ENCODE measurements at regions not wholly inside any gene's neighbourhood (a gene's known extent, or its start where the extent isn't known, plus 50 kb on each side); places are given as distances from the start of the nearest gene placed in this dataset.

DNA sequence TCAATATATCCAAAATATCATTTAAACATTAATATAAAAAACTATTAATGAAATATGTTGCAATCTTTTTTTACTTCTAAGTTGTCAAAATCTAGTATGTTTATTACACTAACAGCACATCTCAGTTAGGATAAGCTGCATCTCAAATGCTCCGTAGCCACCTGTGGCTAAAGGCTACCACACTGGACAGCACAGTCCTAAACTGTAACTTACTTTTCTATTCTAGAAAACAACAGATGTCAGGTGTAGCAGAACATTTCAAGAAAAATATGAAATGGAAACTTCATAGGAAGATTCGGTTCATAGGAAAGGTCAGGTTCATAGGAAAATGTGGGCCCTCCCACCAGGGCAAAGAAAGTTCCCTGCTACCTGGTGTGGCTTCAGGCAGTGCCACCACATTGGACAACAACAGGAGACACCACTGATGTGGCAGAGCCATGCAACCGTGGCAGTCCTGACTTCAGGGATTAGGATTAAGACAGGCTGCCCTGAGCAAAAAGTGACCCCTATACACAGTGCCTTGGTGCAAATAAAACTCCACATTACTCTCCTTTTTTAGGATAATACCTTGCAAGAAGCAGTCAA, 197.8 kb upstream of the NR4A3 start:
- TF ChIP-seq, protein P1, sequence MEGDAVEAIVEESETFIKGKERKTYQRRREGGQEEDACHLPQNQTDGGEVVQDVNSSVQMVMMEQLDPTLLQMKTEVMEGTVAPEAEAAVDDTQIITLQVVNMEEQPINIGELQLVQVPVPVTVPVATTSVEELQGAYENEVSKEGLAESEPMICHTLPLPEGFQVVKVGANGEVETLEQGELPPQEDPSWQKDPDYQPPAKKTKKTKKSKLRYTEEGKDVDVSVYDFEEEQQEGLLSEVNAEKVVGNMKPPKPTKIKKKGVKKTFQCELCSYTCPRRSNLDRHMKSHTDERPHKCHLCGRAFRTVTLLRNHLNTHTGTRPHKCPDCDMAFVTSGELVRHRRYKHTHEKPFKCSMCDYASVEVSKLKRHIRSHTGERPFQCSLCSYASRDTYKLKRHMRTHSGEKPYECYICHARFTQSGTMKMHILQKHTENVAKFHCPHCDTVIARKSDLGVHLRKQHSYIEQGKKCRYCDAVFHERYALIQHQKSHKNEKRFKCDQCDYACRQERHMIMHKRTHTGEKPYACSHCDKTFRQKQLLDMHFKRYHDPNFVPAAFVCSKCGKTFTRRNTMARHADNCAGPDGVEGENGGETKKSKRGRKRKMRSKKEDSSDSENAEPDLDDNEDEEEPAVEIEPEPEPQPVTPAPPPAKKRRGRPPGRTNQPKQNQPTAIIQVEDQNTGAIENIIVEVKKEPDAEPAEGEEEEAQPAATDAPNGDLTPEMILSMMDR (IDR thresholded peaks at IDR 0.05) = no peak
- TF ChIP-seq EP300 (IDR thresholded peaks at IDR 0.05) = no peak
- TF ChIP-seq POLR2A (IDR thresholded peaks at IDR 0.05) = no peak
